OCI-LY3 (cell line): ENCODE measurements at regions not wholly inside any gene's neighbourhood (a gene's known extent, or its start where the extent isn't known, plus 50 kb on each side); places are given as distances from the start of the nearest gene placed in this dataset.

Experiments used
- H2AFZ ChIP-seq: fragments of 200-600, 300-600 bp; shearing (Covaris generic); 2 replicates; pipeline ENCODE4 v1.6.0; 2014; ENCODE audit warnings: antibody characterized with exemption, low read depth, low read length
- H3K27ac ChIP-seq: fragments of 200-600, 300-600 bp; sonication (generic); 2 replicates; pipeline ENCODE4 v1.5.1; 2014; ENCODE audit warnings: mild to moderate bottlenecking, low read length, moderate library complexity, mixed read lengths
- H3K27me3 ChIP-seq: fragments of 200-600, 300-600 bp; sonication (generic); 2 replicates; pipeline ENCODE4 v1.6.1; 2014; ENCODE audit warnings: low read depth, low read length, mixed read lengths
- H3K36me3 ChIP-seq: fragments of 200-600, 300-600 bp; sonication (generic); replicated peaks from 2 replicates; pipeline ENCODE3; 2014; ENCODE audit warnings: low read depth, low read length, mixed read lengths
- H3K4me1 ChIP-seq: fragments of 300-600, 200-600 bp; sonication (generic); 2 replicates; pipeline ENCODE4 v1.6.1; 2014; ENCODE audit warnings: low read length, mixed read lengths
- H3K4me2 ChIP-seq: fragments of 200-600, 300-600 bp; sonication (generic); 2 replicates; pipeline ENCODE4 v1.6.1; 2014; ENCODE audit warnings: low read length, mixed read lengths
- H3K4me3 ChIP-seq: fragments of 300-600, 200-600 bp; sonication (generic); 2 replicates; pipeline ENCODE4 v1.5.1; 2014; ENCODE audit warnings: antibody characterized with exemption, mild to moderate bottlenecking, low read length, moderate library complexity
- H3K79me2 ChIP-seq: fragments of 300-600, 200-600 bp; shearing (Covaris generic); 2 replicates; pipeline ENCODE4 v1.6.1; 2014; ENCODE audit warnings: mild to moderate bottlenecking, low read length, mixed read lengths
- H3K9ac ChIP-seq: fragments of 300-600, 200-600 bp; shearing (Covaris generic); 2 replicates; pipeline ENCODE4 v1.6.0; 2014; ENCODE audit warnings: mild to moderate bottlenecking, low read length, moderate library complexity
- H3K9me3 ChIP-seq: fragments of 200-600, 300-600 bp; shearing (Covaris generic); 2 replicates; pipeline ENCODE4 v1.6.1; 2014; ENCODE audit warnings: low read length, mixed read lengths; ENCODE audit not compliant: insufficient read depth
- H4K20me1 ChIP-seq: fragments of 200-600, 300-600 bp; sonication (generic); 2 replicates; pipeline ENCODE4 v1.6.1; 2016; ENCODE audit warnings: low read length, mixed read lengths; ENCODE audit not compliant: insufficient read depth
- EZH2phosphoT487 ChIP-seq: fragments of 200-600 bp; shearing (Covaris generic); IDR thresholded peaks from 2 replicates; pipeline ENCODE4 v1.6.1; 2018; ENCODE audit warnings: antibody characterized with exemption, mixed run types, low read depth
- TF ChIP-seq, protein P1 (sequence below): fragments of 200-600, 300-600 bp; sonication (generic); IDR thresholded peaks from 2 replicates; pipeline ENCODE4 v1.5.1; 2014; ENCODE audit warnings: antibody characterized with exemption, low read length, low read depth

DNA sequence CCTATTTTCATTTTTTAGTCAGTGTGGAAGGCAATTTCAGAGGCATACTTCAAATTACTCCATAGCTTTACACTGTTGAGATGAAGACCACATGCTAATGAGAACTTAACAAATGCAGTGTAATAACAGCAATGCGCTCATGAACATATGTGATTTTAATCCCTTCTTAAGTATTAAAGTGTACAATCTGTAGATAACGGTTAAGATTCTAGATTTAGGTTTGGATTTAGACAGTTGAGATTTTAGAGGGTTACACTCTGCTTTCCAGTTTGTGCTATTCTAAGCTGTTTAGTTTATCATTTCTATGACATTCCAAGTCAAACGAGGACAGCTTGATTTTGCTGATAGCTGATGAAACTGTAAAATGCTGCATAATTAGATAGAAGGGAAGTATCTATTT, 257.8 kb upstream of the CHRM3 start:
- no peaks in the 10 kb centered on the region for H3K27me3 ChIP-seq
- H3K36me3 ChIP-seq, result no peaks in the 10 kb centered on the region
- H2AFZ ChIP-seq, result no peak overlapping the region
- H3K4me1 ChIP-seq, result peaks cover 4% of the 10 kb centered on the region; the same call in 1 of the 2 replicates
- H3K9ac ChIP-seq, result no peak overlapping the region
- no peaks in the 10 kb centered on the region for H4K20me1 ChIP-seq
- H3K4me2 ChIP-seq, result no peak overlapping the region
- no peaks in the 10 kb centered on the region for H3K9me3 ChIP-seq
- H3K4me3 ChIP-seq, result no peak overlapping the region
- H3K27ac ChIP-seq, result no peak overlapping the region
- H3K79me2 ChIP-seq, result no peaks in the 10 kb centered on the region
- TF ChIP-seq, protein P1, sequence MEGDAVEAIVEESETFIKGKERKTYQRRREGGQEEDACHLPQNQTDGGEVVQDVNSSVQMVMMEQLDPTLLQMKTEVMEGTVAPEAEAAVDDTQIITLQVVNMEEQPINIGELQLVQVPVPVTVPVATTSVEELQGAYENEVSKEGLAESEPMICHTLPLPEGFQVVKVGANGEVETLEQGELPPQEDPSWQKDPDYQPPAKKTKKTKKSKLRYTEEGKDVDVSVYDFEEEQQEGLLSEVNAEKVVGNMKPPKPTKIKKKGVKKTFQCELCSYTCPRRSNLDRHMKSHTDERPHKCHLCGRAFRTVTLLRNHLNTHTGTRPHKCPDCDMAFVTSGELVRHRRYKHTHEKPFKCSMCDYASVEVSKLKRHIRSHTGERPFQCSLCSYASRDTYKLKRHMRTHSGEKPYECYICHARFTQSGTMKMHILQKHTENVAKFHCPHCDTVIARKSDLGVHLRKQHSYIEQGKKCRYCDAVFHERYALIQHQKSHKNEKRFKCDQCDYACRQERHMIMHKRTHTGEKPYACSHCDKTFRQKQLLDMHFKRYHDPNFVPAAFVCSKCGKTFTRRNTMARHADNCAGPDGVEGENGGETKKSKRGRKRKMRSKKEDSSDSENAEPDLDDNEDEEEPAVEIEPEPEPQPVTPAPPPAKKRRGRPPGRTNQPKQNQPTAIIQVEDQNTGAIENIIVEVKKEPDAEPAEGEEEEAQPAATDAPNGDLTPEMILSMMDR, result no peak
- no peak for TF ChIP-seq EZH2phosphoT487

DNA sequence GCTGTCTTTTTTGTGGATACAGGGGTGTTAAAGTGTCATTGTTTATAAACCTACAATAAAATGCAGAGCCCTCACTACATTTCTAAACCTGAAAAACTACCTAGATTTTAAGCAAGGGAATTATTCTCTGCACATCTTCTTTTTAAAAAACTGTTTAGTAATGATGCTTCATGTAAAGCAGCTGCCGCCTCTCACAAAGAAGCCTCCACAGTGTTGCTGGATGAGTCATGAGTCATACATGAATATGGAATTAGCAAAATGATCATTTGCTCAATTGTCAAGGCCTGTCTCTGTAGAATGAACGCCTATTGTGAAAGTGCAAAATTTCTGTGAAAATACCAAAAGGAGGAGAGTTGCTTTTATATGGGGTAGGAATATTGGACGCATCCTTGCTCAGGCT, 259.5 kb upstream of the CHRM3 start:
- no peak overlapping the region for H2AFZ ChIP-seq
- no peak overlapping the region for H3K4me2 ChIP-seq
- H3K9ac ChIP-seq, result no peak overlapping the region
- no peak overlapping the region for H3K4me3 ChIP-seq
- TF ChIP-seq, protein P1, result no peak
- no peak for TF ChIP-seq EZH2phosphoT487
- H3K4me1 ChIP-seq, result peaks cover 4% of the 10 kb centered on the region; the same call in 1 of the 2 replicates
- H3K27me3 ChIP-seq, result no peaks in the 10 kb centered on the region
- no peaks in the 10 kb centered on the region for H3K79me2 ChIP-seq
- no peaks in the 10 kb centered on the region for H4K20me1 ChIP-seq
- no peak overlapping the region for H3K27ac ChIP-seq
- no peaks in the 10 kb centered on the region for H3K9me3 ChIP-seq
- no peaks in the 10 kb centered on the region for H3K36me3 ChIP-seq

DNA sequence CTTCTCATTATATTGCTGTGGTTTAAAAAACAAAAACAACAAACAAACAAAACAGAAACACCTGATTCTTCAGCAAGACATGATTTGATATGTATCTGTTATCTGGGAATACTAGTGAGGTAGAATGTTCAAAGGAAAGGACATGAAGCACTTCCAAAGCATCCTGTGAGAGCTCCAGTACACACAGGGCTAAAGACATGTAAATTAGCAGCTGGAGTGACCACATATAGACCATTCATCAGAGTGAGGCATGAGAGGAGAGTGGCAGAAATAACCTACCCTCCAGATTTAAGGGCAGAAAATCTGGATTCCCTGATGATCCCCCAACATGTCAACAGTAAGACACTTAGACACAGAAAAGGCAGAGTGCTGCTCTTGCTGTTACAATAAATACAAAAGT, 260.5 kb upstream of the CHRM3 start:
- Histone ChIP-seq H3K79me2 (no peaks in the 10 kb centered on the region), H3K36me3 (no peaks in the 10 kb centered on the region), H3K9me3 (no peaks in the 10 kb centered on the region), H3K27ac (no peak overlapping the region), H4K20me1 (no peaks in the 10 kb centered on the region), H3K4me2 (no peak overlapping the region), H2AFZ (no peak overlapping the region), H3K9ac (no peak overlapping the region), H3K4me1 (peaks cover 4% of the 10 kb centered on the region; the same call in 1 of the 2 replicates), H3K4me3 (no peak overlapping the region), H3K27me3 (no peaks in the 10 kb centered on the region)
- no peak for TF ChIP-seq EZH2phosphoT487
- TF ChIP-seq, protein P1, result no peak

DNA sequence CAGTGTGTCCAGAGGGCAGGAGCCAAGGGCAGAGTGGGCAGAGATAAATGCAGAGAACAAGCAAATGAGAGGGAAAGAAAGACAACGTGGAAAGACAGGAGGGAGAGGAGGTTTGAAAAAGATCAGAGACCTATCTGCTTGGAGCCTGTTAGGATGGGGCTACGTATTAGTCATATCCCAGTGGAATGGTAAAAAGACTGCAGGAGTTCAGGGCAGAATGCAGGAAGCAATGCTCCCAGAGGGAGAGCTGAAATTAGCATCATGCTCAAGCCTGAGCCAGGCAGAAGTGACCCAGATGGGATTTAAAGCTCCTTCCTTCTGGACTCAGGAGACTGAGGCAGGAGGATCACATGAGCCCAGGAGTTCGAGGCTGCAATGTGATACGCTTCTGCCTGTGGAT, 261.3 kb upstream of the CHRM3 start:
- Histone ChIP-seq H4K20me1 (no peaks in the 10 kb centered on the region), H3K4me2 (no peak overlapping the region), H3K27ac (no peak overlapping the region), H3K9ac (no peak overlapping the region), H3K4me1 (peaks cover 4% of the 10 kb centered on the region; the same call in 1 of the 2 replicates), H3K4me3 (no peak overlapping the region), H3K36me3 (no peaks in the 10 kb centered on the region), H2AFZ (no peak overlapping the region), H3K79me2 (no peaks in the 10 kb centered on the region), H3K9me3 (no peaks in the 10 kb centered on the region), H3K27me3 (no peaks in the 10 kb centered on the region)
- TF ChIP-seq, protein P1, result no peak
- TF ChIP-seq EZH2phosphoT487, result no peak
